ENCODE measurements at regions not wholly inside any gene's neighbourhood (a gene's known extent, or its start where the extent isn't known, plus 50 kb on each side); places are given as distances from the start of the nearest gene placed in this dataset.
A peak's percentile ranks its signal among the peaks of the same experiment; 100 is the strongest.

DNA sequence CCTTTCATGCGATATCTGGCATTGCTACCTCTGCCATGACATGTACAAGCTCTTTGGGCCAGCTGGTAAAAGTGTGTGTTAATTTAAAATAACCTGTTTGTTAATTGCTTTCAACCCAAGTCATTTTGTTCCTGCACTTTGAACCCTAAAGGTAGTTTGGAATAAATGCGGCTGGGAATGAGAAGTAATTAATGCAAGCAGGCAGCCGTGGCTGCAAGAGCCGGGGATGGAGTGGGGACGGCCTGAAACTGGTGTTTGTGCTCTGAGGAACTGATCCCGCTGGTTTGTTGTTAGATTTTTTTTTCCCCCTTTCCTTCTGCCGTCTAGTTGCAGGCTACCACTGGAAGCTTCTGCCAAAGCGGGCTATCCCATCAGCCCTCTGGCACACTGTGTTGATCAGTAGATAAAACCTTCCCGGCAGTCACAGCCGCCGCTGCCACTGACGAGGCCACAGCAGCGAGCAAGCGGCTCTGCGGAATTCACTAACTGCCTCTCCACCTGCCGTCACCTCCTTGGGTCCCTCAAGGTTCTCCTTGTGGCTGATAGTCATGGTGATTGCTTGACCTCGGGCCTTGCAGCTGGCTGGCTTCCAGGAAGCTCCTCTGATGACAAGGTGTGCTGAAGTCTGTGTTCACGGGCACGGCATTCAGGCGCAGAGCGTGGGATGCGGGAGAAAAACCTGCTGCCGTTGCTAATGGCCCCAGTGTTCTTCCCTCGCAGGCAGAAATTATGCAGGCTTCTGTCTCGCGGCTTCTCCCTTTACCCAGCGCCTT, 315.9 kb downstream of the TFAP2A start:
- peak; percentile 46; the same call in 1 of the 2 replicates for TF ChIP-seq POLR2AphosphoS5 (IDR thresholded peaks at IDR 0.05; ENCODE audit: low read depth, low read length)
- peak; percentile 47 for TF ChIP-seq FOXP2 (optimal IDR thresholded peaks at IDR 0.05; ENCODE audit: borderline replicate concordance, extremely low read depth, extremely low read length, insufficient read depth)
- TF ChIP-seq SIN3A (IDR thresholded peaks at IDR 0.05; ENCODE audit: borderline replicate concordance, insufficient read depth, low read length), result no peak
- no peak for TF ChIP-seq TAF1 (IDR thresholded peaks at IDR 0.05; ENCODE audit: borderline replicate concordance, insufficient read depth, low read length)

All from PFSK-1 (cell line).